Transverse colon (tissue), 3 donors: ENCODE measurements at regions not wholly inside any gene's neighbourhood (a gene's known extent, or its start where the extent isn't known, plus 50 kb on each side); places are given as distances from the start of the nearest gene placed in this dataset.

Experiments used
- CTCF ChIP-seq, 5 experiments: fragments of 200-600 bp in 3 of 5; fragments of 450-650 bp in 2 of 5; sonication (generic) in 3 of 5; IDR thresholded peaks; 1 replicate in 2 of 5; 2 replicates in 3 of 5; pipeline ENCODE4 v1.5.1; 2016 to 2017; ENCODE audit warnings: antibody characterized with exemption in 5 of 5, inconsistent platforms in 3 of 5, mild to moderate bottlenecking in 2 of 5, moderate library complexity in 1 of 5
- EP300 ChIP-seq: sonication (generic); formaldehyde crosslinking; IDR thresholded peaks from one replicate; pipeline ENCODE4 v1.6.1; 2017; ENCODE audit warnings: antibody characterized with exemption, low read depth
- POLR2A ChIP-seq: fragments of 450-650 bp; IDR thresholded peaks from one replicate; pipeline ENCODE4 v1.6.1; 2016; ENCODE audit warnings: antibody characterized with exemption, mild to moderate bottlenecking, moderate library complexity

DNA sequence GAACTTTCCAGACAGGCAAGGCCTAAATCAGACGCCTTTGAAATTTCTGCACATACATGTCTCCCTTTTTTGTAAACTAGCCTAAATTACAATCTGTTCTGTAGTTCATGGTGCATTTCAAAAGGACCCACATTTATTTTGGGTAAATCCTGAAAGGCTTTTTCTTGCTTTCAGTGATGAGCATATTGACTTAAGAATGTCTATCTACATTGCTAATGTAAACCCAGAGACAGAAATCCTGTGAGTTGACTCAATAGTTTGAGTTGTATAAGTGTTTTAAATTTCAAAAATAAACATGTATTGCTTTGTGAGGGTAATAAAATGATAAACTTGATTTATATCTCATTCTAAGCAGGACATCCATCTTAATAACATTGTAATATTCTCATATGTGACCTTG is 977.0 kb upstream of the NR2F2 start:
- TF ChIP-seq CTCF (IDR thresholded peaks at IDR 0.05) (no peak), POLR2A (no peak), EP300 (no peak)
